GM12878 (cell line): ENCODE measurements at regions not wholly inside any gene's neighbourhood (a gene's known extent, or its start where the extent isn't known, plus 50 kb on each side); places are given as distances from the start of the nearest gene placed in this dataset.

ENCODE experiments used
- ATAC-seq: fragments of 200-7000 bp; cut with Tn5 transposase; 3 replicates; pipeline ENCODE4 v1.9.1; 2020; ENCODE audit warnings: mild to moderate bottlenecking, moderate library complexity
- BruUV-seq: library from RNA; stranded (reverse); fragments of 400-500 nt; replicated peaks from 2 replicates; lab custom pipeline; 2021; lab: Mats Ljungman, UMichigan
- CTCF ChIA-PET: fragments of 300-600 bp; sonication (Branson Sonifier 250); formaldehyde crosslinking; extraction: SDS; loops from one replicate; lab custom pipeline; 2021; ENCODE audit warnings: inconsistent platforms; lab: Yijun Ruan, JAX
- POLR2A ChIA-PET: fragments of 350-600 bp; formaldehyde crosslinking; extraction: SDS; loops from one replicate; lab custom pipeline; 2021; ENCODE audit warnings: inconsistent platforms; lab: Charles Lee
- RAD21 ChIA-PET: fragments of 300-600 bp; sonication (Branson Sonifier 250); formaldehyde crosslinking; loops from one replicate; lab custom pipeline; 2023; ENCODE audit warnings: antibody characterized with exemption; ENCODE audit not compliant: unreplicated experiment; lab: Charles Lee
- SMC1A ChIA-PET: fragments of 300-600 bp; sonication (Branson Sonifier 250); formaldehyde crosslinking; loops from one replicate; lab custom pipeline; 2023; ENCODE audit not compliant: unreplicated experiment, uncharacterized antibody; lab: Charles Lee
- DNase-seq: peaks from one replicate; pipeline ENCODE4 v3.0.0-alpha.2; 2011; ENCODE audit warnings: low read depth, low spot score
- FAIRE-seq: peaks from 3 replicates; lab custom pipeline; 2011; peaks lifted over from hg19 to GRCh38; lab: Jason Lieb, UNC
- H2AFZ ChIP-seq: 2 replicates; pipeline ENCODE4 v1.6.0; 2011; ENCODE audit warnings: low read depth, low read length, control low read depth; ENCODE audit not compliant: control insufficient read depth
- H3K27ac ChIP-seq: 2 replicates; pipeline ENCODE4 v1.5.1; 2011; ENCODE audit warnings: control low read depth; ENCODE audit not compliant: control insufficient read depth, insufficient read depth
- H3K27me3 ChIP-seq, 2 experiments: replicated peaks in 1 of 2; 2 replicates each; pipeline versions ENCODE4 v1.6.0 to v1.6.1; 2011; ENCODE audit warnings: low read length in 1 of 2; ENCODE audit not compliant: control insufficient read depth in 2 of 2, insufficient read depth in 2 of 2
- H3K36me3 ChIP-seq, 2 experiments: 2 replicates each; pipeline ENCODE4 v1.5.1; 2011; ENCODE audit warnings: low read length in 1 of 2; ENCODE audit not compliant: control insufficient read depth in 2 of 2, insufficient read depth in 2 of 2
- H3K4me1 ChIP-seq: 2 replicates; pipeline ENCODE4 v1.6.1; 2011; ENCODE audit warnings: mild to moderate bottlenecking, low read length, moderate library complexity, mixed read lengths; ENCODE audit not compliant: control insufficient read depth, insufficient read depth
- H3K4me2 ChIP-seq: 2 replicates; pipeline ENCODE4 v1.6.0; 2011; ENCODE audit warnings: control low read depth; ENCODE audit not compliant: control insufficient read depth, insufficient read depth
- H3K4me3 ChIP-seq: fragments of 200-600 bp; sonication (generic); 2 replicates; pipeline ENCODE4 v1.5.1; 2016
- H3K79me2 ChIP-seq: 2 replicates; pipeline ENCODE4 v1.6.0; 2011; ENCODE audit warnings: low read length; ENCODE audit not compliant: control insufficient read depth, insufficient read depth
- H3K9ac ChIP-seq: 2 replicates; pipeline ENCODE4 v1.8.0; 2011; ENCODE audit warnings: low read length, control low read depth, mixed read lengths; ENCODE audit not compliant: control insufficient read depth, insufficient read depth
- H3K9me3 ChIP-seq: replicated peaks from 3 replicates; pipeline ENCODE4 v1.5.1; 2011; ENCODE audit warnings: mild to moderate bottlenecking, low read length; ENCODE audit not compliant: control insufficient read depth, insufficient read depth
- H4K20me1 ChIP-seq: 2 replicates; pipeline ENCODE4 v1.6.0; 2011; ENCODE audit not compliant: control insufficient read depth, insufficient read depth
- EZH2 ChIP-seq: IDR thresholded peaks from 2 replicates; pipeline ENCODE4 v1.6.1; 2012; ENCODE audit warnings: low read depth, mild to moderate bottlenecking, control low read depth, inconsistent platforms, low read length, borderline replicate concordance; ENCODE audit not compliant: control insufficient read depth
- SPI1 ChIP-seq: IDR thresholded peaks from 2 replicates; pipeline ENCODE4 v1.6.1; 2011; ENCODE audit warnings: low read depth, mild to moderate bottlenecking, low read length, moderate library complexity, borderline replicate concordance; ENCODE audit not compliant: insufficient read depth
- ZSCAN29 ChIP-seq: fragments of 450-650 bp; IDR thresholded peaks from 2 replicates; pipeline ENCODE4 v1.6.1; 2017; ENCODE audit warnings: mild to moderate bottlenecking, moderate library complexity
- WGBS: methylation state at CpG from one replicate; pipeline ENCODE4 v1.1.6; 2016; ENCODE audit warnings: low lambda C conversion rate; ENCODE audit not compliant: insufficient replicate concordance, insufficient coverage; ENCODE audit errors: missing lambda C conversion rate; 5-methylcytosine and 5-hydroxymethylcytosine counted together
- in situ Hi-C: fragments of 300-500 bp; cut with MboI; formaldehyde crosslinking; loops from 9 replicates; pipeline ENCODE4 v1.14.3; 2018; ENCODE audit warnings: mixed read lengths
- intact Hi-C: fragments of 100-400 bp; cut with micrococcal nuclease; formaldehyde crosslinking; loops from one replicate; pipeline ENCODE4 v1.14.2; 2022; ENCODE audit not compliant: unreplicated experiment
- TF ChIP-seq, protein P1 (sequence below): fragments of 450-650 bp; conservative IDR thresholded peaks from 2 replicates; pipeline ENCODE4 v1.6.1; 2017; ENCODE audit warnings: mild to moderate bottlenecking, moderate library complexity
- TF ChIP-seq, protein P2 (sequence below): IDR thresholded peaks from 2 replicates; pipeline ENCODE4 v1.6.1; 2011; ENCODE audit warnings: low read depth, mild to moderate bottlenecking, low read length, moderate library complexity, borderline replicate concordance; ENCODE audit errors: extremely low read depth
- TF ChIP-seq, protein P3 (sequence below): IDR thresholded peaks from 2 replicates; pipeline ENCODE4 v1.6.1; 2011; ENCODE audit warnings: borderline replicate concordance, low read depth, mild to moderate bottlenecking, moderate library complexity, low read length; ENCODE audit not compliant: insufficient read depth, poor library complexity, severe bottlenecking

DNA sequence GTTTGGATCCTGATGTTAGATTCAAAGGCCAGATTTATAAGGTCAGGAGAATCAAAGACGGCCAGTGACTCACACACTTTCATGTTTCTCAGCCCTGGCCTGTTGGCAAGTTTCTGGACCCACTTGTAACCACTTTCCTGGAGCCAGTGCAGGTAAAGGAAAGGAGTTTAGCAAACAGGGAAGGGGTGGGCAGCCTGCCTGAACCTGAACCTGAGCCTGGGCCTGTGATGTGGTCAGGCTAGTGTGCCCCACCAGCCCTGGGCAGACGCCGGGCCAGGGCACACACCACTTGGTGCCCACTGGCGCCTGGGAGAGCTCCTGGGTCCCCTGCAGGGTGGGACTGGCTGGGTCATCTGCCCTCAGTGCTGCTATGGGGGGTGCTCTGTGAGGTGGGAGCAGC is 100.5 kb upstream of the SPRED2 start (continued):
- TF ChIP-seq, protein P1, sequence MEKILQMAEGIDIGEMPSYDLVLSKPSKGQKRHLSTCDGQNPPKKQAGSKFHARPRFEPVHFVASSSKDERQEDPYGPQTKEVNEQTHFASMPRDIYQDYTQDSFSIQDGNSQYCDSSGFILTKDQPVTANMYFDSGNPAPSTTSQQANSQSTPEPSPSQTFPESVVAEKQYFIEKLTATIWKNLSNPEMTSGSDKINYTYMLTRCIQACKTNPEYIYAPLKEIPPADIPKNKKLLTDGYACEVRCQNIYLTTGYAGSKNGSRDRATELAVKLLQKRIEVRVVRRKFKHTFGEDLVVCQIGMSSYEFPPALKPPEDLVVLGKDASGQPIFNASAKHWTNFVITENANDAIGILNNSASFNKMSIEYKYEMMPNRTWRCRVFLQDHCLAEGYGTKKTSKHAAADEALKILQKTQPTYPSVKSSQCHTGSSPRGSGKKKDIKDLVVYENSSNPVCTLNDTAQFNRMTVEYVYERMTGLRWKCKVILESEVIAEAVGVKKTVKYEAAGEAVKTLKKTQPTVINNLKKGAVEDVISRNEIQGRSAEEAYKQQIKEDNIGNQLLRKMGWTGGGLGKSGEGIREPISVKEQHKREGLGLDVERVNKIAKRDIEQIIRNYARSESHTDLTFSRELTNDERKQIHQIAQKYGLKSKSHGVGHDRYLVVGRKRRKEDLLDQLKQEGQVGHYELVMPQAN: no peak
- no peak for TF ChIP-seq EZH2
- TF ChIP-seq, protein P2, sequence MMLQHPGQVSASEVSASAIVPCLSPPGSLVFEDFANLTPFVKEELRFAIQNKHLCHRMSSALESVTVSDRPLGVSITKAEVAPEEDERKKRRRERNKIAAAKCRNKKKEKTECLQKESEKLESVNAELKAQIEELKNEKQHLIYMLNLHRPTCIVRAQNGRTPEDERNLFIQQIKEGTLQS: no peak
- TF ChIP-seq, protein P3, sequence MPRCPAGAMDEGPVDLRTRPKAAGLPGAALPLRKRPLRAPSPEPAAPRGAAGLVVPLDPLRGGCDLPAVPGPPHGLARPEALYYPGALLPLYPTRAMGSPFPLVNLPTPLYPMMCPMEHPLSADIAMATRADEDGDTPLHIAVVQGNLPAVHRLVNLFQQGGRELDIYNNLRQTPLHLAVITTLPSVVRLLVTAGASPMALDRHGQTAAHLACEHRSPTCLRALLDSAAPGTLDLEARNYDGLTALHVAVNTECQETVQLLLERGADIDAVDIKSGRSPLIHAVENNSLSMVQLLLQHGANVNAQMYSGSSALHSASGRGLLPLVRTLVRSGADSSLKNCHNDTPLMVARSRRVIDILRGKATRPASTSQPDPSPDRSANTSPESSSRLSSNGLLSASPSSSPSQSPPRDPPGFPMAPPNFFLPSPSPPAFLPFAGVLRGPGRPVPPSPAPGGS: no peak

DNA sequence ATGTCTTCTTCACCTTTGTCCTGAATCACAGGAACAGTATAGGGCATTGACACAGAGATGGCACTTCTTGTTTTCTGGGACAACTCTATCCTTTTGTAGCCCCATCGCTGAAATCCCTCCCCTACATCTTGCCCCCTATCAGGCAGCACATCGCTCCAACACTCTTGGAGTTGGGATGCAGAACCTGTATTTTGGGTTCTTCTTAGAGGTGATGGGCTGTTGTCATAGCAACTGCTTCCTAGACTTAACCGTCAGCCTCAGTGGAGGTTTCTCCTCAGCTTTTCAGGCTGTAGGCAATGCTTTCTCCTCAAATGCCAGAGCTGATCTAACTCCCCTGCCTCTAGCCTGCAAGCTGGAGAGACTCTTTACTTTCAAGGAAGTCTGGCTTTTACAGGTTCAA is 99.9 kb upstream of the SPRED2 start:
- in situ Hi-C loops (no loop called here), intact Hi-C loops (no loop called here)
- BruUV-seq: no TSS peak
- Histone ChIP-seq H3K27me3 (peaks cover 0 to 1% of the 10 kb centered on the region in 2 experiments; a peak in 2 of 4 replicates), H4K20me1 (no peaks in the 10 kb centered on the region), H3K4me1 (peaks cover 10% of the 10 kb centered on the region; the same call in 1 of the 2 replicates), H3K36me3 (no peaks in the 10 kb centered on the region), H2AFZ (no peak overlapping the region), H3K9me3 (no peaks in the 10 kb centered on the region), H3K79me2 (no peaks in the 10 kb centered on the region), H3K9ac (no peak overlapping the region), H3K27ac (no peak overlapping the region), H3K4me3 (no peak overlapping the region), H3K4me2 (no peak overlapping the region)
- CTCF ChIA-PET: no interaction called here
- WGBS: 49% methylated on average over 3 of the region's 3 CpGs
- TF ChIP-seq SPI1 (no peak), ZSCAN29 (no peak)
- SMC1A ChIA-PET: no interaction called here
- FAIRE-seq (no peak), ATAC-seq (no peak), DNase-seq (no peak)
- POLR2A ChIA-PET: no interaction called here
- RAD21 ChIA-PET: no interaction called here
